Hindlimb muscle (tissue), 1 donor: ENCODE measurements at regions not wholly inside any gene's neighbourhood (a gene's known extent, or its start where the extent isn't known, plus 50 kb on each side); places are given as distances from the start of the nearest gene placed in this dataset.
"Not testable (repeated sequence)": the region's sequence is repeated elsewhere in the genome, so short reads cannot be mapped to it uniquely, and the experiment has no call there.

Experiments used
- DNase-seq: peaks from one replicate; pipeline ENCODE4 v3.0.0-alpha.2; 2013

- DNase-seq = no peak
Observed at GRCh38 chr2:225920621-225921220, 521.2 kb downstream of the NYAP2 start.

DNA sequence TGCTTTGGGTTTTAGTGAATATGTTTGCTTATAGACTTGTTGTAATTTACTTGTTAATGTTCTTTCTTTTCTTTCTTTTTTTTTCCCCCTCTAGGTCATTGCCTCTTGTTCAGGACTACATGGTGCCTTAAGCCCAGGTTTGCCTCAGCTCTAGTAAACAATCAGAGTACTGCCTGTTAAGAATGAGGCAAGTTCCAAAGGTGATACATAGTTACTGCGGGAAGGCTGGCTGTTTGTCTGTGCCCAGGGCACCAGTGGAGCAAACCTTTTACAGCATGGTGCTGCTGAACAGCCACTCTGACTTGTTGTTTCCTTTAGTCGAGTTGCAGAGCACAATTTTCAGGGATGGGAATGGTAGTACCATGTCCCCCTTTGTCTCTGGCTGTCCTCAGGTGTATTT, 517.2 kb downstream of the NYAP2 start:
- DNase-seq = no peak

GRCh38 chr2:225911019-225911418, 511.5 kb downstream of the NYAP2 start:
- no peak for DNase-seq

GRCh38 chr2:225895126-225895525, 495.6 kb downstream of the NYAP2 start:
- no peak for DNase-seq

DNA sequence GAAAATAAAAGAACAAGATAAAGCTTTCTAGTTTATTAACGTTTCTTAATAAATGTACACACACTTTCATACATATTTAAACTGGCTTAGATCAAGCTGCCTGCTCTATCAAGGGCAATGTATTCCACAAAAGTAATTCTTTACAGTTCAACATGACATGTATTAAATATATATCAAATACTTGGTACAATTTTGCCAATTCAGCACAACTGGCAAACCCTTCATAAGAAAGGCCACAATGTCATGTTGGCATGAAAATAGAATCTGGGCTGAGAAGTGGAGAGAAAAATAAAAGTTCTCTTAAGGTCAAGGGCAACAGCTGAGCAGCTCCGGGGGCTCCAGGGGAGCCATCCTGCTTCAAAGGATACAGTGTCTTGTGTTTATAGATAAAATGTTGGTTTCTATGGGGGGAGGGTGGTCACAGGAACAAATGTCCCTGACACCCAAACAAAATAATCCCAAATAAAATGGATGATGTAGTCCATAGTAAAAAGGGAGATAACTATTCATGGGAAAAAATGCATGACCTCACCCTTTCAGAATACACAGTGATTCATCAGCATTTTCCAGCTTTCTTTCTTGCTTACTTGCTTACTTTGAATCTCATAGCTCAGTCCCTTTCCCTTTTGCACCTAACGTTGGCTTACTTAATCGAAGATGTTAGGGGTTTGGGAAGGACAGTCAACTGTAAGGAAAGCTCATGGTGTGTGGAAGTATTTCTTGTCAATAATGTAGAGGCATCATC, 494.9 kb downstream of the NYAP2 start:
- DNase-seq = no peak

- DNase-seq = no peak
Observed at GRCh38 chr2:225893151-225893550, 493.6 kb downstream of the NYAP2 start.

DNA sequence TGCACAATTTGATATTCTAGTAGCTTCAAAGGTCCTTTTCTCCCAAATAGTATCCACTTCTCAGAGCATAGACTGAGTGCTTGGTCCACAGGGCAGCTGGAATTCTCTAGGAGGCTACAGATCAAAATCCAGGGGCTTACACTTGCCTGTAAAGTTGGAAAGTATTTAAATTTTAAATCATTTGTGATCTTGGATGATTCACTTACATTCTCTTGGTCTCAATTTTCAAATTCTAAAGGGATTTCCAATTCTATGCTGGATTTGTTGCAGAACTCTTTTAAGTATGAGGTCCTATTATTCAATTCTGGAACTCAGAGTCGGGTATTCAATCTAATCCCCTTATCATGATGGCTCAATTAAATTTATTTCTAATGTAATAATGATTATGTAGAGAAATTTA, 492.3 kb downstream of the NYAP2 start:
- DNase-seq = no peak

GRCh38 chr2:225891013-225891412, 491.5 kb downstream of the NYAP2 start:
- no peak for DNase-seq

DNA sequence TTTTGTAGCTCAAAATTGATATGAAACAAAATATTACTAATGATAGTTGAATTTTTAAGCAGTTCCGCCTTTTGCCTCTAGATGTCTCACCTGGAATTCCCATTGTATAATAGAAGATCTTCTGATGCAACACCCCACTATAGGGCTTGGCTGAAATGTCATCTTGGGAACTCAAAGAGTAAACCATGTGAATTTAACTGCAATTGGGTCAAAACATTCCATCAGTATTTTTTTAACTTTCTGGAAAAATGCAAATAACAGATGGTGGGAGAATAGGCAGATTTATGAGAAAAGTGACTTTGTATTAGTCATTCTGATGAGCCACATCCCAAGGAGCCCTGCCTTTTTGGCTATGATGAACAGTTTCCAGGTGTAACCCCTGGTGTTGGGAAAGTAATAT, 489.9 kb downstream of the NYAP2 start:
- peak; percentile 67 for DNase-seq

- DNase-seq = no peak
Observed at GRCh38 chr2:225867071-225867470, 467.6 kb downstream of the NYAP2 start.

GRCh38 chr2:225865468-225865867, 466.0 kb downstream of the NYAP2 start:
- no peak for DNase-seq

- DNase-seq = no peak
Observed at GRCh38 chr2:225864394-225864793, 464.9 kb downstream of the NYAP2 start.

DNA sequence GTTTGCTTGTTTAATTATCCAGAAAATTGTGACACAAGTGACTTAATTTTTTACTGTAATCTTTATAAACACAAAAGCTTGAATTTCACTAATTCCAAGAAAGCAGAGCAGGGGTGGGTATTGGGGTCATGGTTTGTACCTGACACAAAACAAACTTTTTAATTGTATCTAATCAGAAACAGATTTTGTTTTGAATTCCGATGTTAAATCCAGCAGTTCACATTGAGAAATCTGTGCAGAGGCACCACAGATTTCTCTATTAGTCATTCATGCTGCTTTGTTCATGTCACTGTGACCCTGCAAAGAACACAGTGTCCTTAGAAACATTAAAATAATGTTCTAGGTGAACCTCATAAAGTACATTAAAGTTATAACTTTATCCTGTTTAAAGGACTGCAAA, 443.4 kb downstream of the NYAP2 start:
- no peak for DNase-seq

DNA sequence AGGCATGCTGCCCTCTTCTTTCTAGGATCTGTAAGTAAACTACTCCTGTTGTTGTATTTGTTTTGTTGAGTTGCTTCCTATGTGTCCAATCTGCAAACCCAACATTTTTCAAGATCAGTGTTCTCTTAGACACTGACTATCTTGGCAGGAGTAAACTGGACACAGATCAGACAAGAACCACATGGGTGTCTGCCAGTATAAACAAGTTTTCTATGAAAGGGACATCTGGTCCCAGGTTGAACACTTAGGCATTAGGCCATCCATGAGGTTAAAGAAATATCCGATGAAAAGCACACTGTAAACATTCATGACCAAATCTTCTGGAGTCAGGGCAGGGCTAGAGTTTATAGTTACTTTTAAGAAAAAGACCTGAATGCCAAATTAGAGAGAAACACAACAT, 441.8 kb downstream of the NYAP2 start:
- DNase-seq = no peak

DNA sequence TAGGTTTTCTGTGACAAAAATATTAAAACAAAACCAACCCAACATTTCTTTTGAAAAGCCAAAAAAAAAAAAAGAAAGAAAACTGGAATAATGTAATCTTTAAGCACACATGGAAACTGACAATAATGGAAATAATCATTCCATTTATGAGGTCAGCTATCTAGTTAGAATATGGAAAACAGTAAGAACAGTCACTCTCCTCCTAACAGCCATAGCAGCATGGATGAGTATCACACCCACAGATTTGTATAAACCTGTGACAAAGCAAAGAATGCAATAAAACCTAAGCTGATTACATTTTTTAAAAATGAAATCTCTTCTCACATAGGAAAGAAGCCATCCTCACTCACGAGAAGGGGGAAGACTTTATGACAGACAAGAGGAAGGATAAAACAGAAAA, 437.8 kb downstream of the NYAP2 start:
- DNase-seq = no peak

GRCh38 chr2:225824748-225825449, 425.4 kb downstream of the NYAP2 start:
- no peak for DNase-seq

DNA sequence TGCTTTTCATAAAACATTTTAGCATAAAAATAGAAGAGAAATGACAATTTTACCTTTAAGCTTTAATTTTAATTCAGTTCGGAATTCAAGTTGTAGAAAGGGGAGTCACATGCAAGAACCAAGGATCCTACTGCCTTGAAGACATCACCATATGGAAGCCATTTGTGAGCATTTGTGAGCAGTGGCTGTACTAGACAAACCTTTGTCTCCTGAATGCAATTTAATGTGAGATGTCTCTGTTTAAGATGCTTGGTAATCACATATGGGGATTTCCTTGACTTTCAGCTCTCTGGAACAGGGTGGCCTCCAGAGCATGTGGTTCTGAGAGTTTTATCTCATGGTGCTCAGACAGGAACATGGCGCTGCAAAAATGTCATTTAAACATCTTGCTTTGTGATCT, 421.8 kb downstream of the NYAP2 start:
- no peak for DNase-seq

DNA sequence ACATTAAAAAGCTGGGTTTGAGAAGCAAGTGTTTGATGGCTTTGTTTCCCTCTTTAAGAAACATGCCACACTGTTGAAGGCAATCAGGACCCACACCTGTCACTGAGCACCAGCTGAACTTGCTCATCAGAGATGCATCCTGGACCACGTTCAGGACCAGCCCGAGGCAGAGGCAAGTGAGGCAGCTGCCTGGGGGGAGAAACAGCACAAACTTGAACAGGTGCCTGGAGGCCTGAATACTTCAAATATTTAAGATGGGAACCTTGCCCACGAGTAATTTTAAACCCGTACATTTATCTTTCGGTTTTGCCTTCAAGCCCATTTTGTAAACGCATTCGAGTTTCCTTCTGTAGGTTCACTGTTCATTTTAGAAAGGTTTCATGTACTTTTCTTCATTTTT, 421.3 kb downstream of the NYAP2 start:
- DNase-seq = peak; percentile 36

DNA sequence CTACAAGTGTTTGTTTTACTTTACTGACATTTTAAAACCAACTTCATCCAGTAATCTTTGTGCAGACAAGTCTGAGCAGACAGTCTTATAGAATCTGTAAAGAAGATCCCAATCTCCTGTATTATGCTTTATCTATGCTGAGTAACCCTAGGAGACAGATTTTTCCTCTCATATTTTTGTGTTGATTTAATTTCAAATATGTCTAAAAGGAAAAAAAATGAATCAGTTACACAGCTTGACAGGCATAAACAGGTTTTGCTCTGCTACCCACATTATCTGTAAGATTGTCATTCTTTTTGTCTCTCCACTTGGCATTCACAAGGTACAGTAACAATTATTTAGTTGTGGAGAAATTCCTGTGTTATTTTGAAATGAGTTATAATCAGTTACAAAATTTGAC, 415.0 kb downstream of the NYAP2 start:
- no peak for DNase-seq

GRCh38 chr2:225806105-225806504, 406.6 kb downstream of the NYAP2 start:
- DNase-seq = no peak

- not testable (repeated sequence) for DNase-seq
Observed at GRCh38 chr2:225802076-225802475, 402.6 kb downstream of the NYAP2 start.

DNA sequence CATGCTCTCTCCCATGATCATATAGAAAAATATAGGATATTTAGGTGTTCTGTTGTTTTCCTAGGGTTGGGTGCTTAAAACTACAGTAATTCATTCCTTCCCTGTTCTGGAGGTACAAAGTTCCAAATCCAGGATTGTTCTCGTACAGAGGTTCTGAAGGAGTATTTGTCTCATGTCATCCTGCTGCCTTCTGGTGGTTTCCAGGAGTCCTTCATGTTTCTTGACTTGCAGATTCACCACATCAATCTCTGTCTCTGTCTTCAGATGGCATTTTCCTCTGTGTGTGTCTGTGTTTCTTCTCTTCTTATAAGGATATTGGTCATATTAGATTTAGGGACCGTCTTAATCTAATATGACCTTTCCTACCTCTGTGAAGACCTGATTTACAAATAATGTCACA, 397.9 kb downstream of the NYAP2 start:
- DNase-seq = no peak

GRCh38 chr2:225794652-225795400, 395.3 kb downstream of the NYAP2 start:
- DNase-seq = no peak
